Calu3 (cell line): ENCODE measurements at regions not wholly inside any gene's neighbourhood (a gene's known extent, or its start where the extent isn't known, plus 50 kb on each side); places are given as distances from the start of the nearest gene placed in this dataset.

Source experiments
- BruUV-seq: library from RNA; stranded (reverse); fragments of 400-500 nt; replicated peaks from 2 replicates; lab custom pipeline; 2021; lab: Mats Ljungman, UMichigan
- CTCF ChIA-PET: fragments of 300-600 bp; sonication (Branson Sonifier 250); formaldehyde crosslinking; loops from one replicate; lab custom pipeline; 2022; ENCODE audit warnings: antibody characterized with exemption; lab: Charles Lee
- DNase-seq: peaks from one replicate; pipeline ENCODE4 v3.0.0; 2022
- H3K27ac Mint-ChIP-seq: one replicate; pipeline ENCODE4 v1.8.0; 2022; ENCODE audit warnings: mixed read lengths; ENCODE audit not compliant: unreplicated experiment
- H3K27me3 Mint-ChIP-seq: one replicate; pipeline ENCODE4 v1.8.0; 2022; ENCODE audit warnings: mixed read lengths; ENCODE audit not compliant: unreplicated experiment
- H3K36me3 Mint-ChIP-seq: one replicate; pipeline ENCODE4 v1.8.0; 2022; ENCODE audit warnings: mild to moderate bottlenecking, moderate library complexity, mixed read lengths; ENCODE audit not compliant: insufficient read depth, unreplicated experiment
- H3K4me1 Mint-ChIP-seq: one replicate; pipeline ENCODE4 v1.8.0; 2022; ENCODE audit warnings: mild to moderate bottlenecking, low read depth, mixed read lengths; ENCODE audit not compliant: unreplicated experiment
- H3K4me3 Mint-ChIP-seq: one replicate; pipeline ENCODE4 v1.8.0; 2022; ENCODE audit warnings: mild to moderate bottlenecking, low read depth, moderate library complexity, mixed read lengths; ENCODE audit not compliant: unreplicated experiment
- H3K9me3 Mint-ChIP-seq: one replicate; pipeline ENCODE4 v1.8.0; 2022; ENCODE audit warnings: low read depth, mixed read lengths; ENCODE audit not compliant: unreplicated experiment
- intact Hi-C: fragments of 100-400 bp; cut with micrococcal nuclease; formaldehyde crosslinking; loops from one replicate; pipeline ENCODE4 v1.10.0; 2022; ENCODE audit not compliant: unreplicated experiment
- TF ChIP-seq, protein P1 (sequence below): fragments of 200-600 bp; IDR thresholded peaks from one replicate; pipeline ENCODE4 v1.8.0; 2022; ENCODE audit warnings: antibody characterized with exemption; ENCODE audit not compliant: unreplicated experiment

DNA sequence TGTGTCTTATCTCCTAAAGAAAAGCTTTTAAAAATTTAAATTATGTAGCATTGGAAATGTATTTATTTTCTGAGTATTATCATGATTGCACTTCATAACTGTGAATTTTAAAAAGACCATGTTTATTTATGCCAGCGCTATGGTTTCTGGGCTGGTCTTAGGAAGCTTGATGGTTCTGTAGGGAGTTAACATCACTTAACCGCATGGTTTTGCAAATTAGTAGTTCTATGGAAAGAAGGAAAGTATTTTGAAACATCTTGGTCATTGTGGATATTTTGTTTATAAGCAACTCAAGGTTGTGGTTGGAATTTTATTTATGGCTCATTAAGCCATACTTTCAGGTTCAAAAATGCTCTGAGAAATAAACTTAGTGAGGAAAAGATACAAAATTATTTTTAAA lies 549.4 kb downstream of the STK39 start:
- H3K4me1 Mint-ChIP-seq = peaks cover 15% of the 10 kb centered on the region
- intact Hi-C loops = no loop called here
- CTCF ChIA-PET = no interaction called here

DNA sequence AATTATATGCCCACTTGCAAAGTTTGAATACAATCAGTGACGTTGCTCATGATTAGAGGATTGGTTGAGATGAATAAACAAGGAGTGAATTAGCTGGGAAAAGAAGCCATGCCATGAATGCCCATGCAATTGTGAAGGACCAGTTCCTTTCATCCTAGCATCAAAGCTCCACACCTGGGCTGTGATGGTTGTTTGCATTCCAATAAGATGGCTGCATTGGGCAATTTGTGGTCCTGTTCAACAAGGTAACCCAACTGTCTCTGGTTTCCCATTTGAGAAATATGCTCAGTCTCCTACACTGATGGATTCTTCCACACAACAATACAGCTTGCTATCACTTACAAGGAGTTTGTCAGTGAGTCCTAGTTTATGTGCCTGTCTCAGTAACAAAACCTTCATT lies 550.2 kb downstream of the STK39 start:
- Mint-ChIP-seq H3K27ac (no peak overlapping the region), H3K4me1 (peaks cover 15% of the 10 kb centered on the region), H3K4me3 (no peak overlapping the region), H3K36me3 (no peaks in the 10 kb centered on the region), H3K27me3 (no peaks in the 10 kb centered on the region), H3K9me3 (no peaks in the 10 kb centered on the region)
- no TSS peak for BruUV-seq
- CTCF ChIA-PET = no interaction called here
- DNase-seq = no peak
- TF ChIP-seq, protein P1, sequence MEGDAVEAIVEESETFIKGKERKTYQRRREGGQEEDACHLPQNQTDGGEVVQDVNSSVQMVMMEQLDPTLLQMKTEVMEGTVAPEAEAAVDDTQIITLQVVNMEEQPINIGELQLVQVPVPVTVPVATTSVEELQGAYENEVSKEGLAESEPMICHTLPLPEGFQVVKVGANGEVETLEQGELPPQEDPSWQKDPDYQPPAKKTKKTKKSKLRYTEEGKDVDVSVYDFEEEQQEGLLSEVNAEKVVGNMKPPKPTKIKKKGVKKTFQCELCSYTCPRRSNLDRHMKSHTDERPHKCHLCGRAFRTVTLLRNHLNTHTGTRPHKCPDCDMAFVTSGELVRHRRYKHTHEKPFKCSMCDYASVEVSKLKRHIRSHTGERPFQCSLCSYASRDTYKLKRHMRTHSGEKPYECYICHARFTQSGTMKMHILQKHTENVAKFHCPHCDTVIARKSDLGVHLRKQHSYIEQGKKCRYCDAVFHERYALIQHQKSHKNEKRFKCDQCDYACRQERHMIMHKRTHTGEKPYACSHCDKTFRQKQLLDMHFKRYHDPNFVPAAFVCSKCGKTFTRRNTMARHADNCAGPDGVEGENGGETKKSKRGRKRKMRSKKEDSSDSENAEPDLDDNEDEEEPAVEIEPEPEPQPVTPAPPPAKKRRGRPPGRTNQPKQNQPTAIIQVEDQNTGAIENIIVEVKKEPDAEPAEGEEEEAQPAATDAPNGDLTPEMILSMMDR = no peak
- intact Hi-C loops = no loop called here

More for the DNA sequence above, 549.4 kb downstream of the STK39 start:
- H3K9me3 Mint-ChIP-seq = no peaks in the 10 kb centered on the region
- no peak overlapping the region for H3K27ac Mint-ChIP-seq
- no peaks in the 10 kb centered on the region for H3K36me3 Mint-ChIP-seq
- no TSS peak for BruUV-seq
- no peak for DNase-seq
- TF ChIP-seq, protein P1 = no peak
- H3K4me3 Mint-ChIP-seq = no peak overlapping the region
- H3K27me3 Mint-ChIP-seq = no peaks in the 10 kb centered on the region

DNA sequence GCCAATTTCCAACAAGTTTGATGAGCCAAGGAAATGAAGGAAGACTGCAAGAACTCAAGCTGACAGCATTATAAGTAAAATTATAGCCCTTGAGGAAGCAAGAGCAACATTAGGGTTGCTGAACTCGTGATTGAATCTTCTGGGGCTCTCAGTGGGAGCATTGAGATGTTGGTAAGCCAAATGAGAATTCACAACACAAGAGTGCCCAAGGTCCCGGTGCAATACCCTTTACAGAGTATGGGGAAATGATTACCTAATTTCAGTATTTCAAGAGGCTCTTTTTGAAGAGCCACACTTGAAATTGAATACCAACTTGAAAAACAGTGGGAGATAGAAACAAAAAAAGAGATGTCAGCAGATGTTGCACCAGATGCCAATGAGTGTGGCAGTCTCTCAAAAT lies 554.5 kb downstream of the STK39 start:
- intact Hi-C loops = no loop called here
- DNase-seq = no peak
- BruUV-seq = no TSS peak

DNA sequence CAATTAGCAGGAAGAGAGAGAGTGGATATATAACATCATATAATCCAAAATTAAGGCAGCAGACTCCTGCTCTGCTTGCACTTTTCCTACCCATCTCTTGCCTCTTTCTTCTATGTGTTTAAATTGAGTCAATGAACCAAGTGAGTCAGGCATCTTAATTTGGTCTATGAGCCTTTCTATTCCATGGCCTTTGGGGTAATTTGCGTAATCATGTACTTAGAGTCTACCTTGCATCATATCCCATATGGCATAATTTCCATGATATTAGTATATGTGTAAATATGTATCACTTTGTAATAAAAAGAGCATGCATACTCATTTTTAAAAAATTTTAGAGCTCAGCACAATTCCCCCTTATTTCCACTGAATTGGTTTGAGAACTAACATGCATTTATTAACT lies 555.2 kb downstream of the STK39 start:
- DNase-seq = no peak
- CTCF ChIA-PET = no interaction called here
- BruUV-seq = no TSS peak
- H3K27ac Mint-ChIP-seq = no peak overlapping the region
- intact Hi-C loops = no loop called here
- TF ChIP-seq, protein P1 = no peak
- H3K9me3 Mint-ChIP-seq = no peaks in the 10 kb centered on the region
- no peaks in the 10 kb centered on the region for H3K27me3 Mint-ChIP-seq
- H3K4me1 Mint-ChIP-seq = peaks cover 15% of the 10 kb centered on the region
- H3K36me3 Mint-ChIP-seq = no peaks in the 10 kb centered on the region
- no peak overlapping the region for H3K4me3 Mint-ChIP-seq

More for the DNA sequence above, 554.5 kb downstream of the STK39 start:
- Mint-ChIP-seq H3K9me3 (no peaks in the 10 kb centered on the region), H3K36me3 (no peaks in the 10 kb centered on the region), H3K27me3 (no peaks in the 10 kb centered on the region), H3K4me1 (peaks cover 15% of the 10 kb centered on the region), H3K27ac (no peak overlapping the region), H3K4me3 (no peak overlapping the region)
- TF ChIP-seq, protein P1 = no peak
- CTCF ChIA-PET = no interaction called here
